HepG2 (cell line): ENCODE measurements at regions not wholly inside any gene's neighbourhood (a gene's known extent, or its start where the extent isn't known, plus 50 kb on each side); places are given as distances from the start of the nearest gene placed in this dataset.

ENCODE experiments used
- HMG20A ChIP-seq: IDR thresholded peaks from 2 replicates; pipeline ENCODE4 v1.6.1; 2016; ENCODE audit warnings: borderline replicate concordance
- HNRNPUL1 ChIP-seq: fragments of 200-400 bp; formaldehyde crosslinking; IDR thresholded peaks from 2 replicates; pipeline ENCODE4 v1.6.1; 2017; ENCODE audit warnings: low read depth, mild to moderate bottlenecking, low read length, moderate library complexity
- KDM1A ChIP-seq: IDR thresholded peaks from 2 replicates; pipeline ENCODE4 v1.6.1; 2016; ENCODE audit warnings: missing compliant biosample characterization
- RAD21 ChIP-seq: fragments of 450-650 bp; formaldehyde crosslinking; IDR thresholded peaks from 2 replicates; pipeline ENCODE4 v1.5.0; 2020; ENCODE audit warnings: mild to moderate bottlenecking
- ZNF274 ChIP-seq: sonication (generic); formaldehyde crosslinking; IDR thresholded peaks from 2 replicates; pipeline ENCODE4 v1.5.1; 2020; ENCODE audit warnings: mild to moderate bottlenecking, missing genetic modification reagents
- ZNF292 ChIP-seq: sonication (generic); formaldehyde crosslinking; IDR thresholded peaks from 2 replicates; pipeline ENCODE4 v1.8.1; 2022; ENCODE audit warnings: mild to moderate bottlenecking, low read depth, missing genetic modification reagents, borderline replicate concordance
- ZNF317 ChIP-seq: sonication (generic); formaldehyde crosslinking; IDR thresholded peaks from 2 replicates; pipeline ENCODE4 v1.5.0; 2020; ENCODE audit warnings: mild to moderate bottlenecking, missing genetic modification reagents
- TF ChIP-seq, protein P1 (sequence below): sonication (generic); formaldehyde crosslinking; IDR thresholded peaks from 2 replicates; pipeline ENCODE4 v1.4.0; 2020; ENCODE audit warnings: missing genetic modification reagents
- TF ChIP-seq, protein P2 (sequence below): sonication (generic); formaldehyde crosslinking; IDR thresholded peaks from 2 replicates; pipeline ENCODE4 v1.5.0; 2020; ENCODE audit warnings: mild to moderate bottlenecking, missing genetic modification reagents, moderate library complexity
- TF ChIP-seq, protein P3 (sequence below): IDR thresholded peaks from 2 replicates; pipeline ENCODE4 v1.6.1; 2016; ENCODE audit warnings: low read depth, control low read depth
- TF ChIP-seq, protein P4 (sequence below), 2 experiments: sonication (generic) in 1 of 2; formaldehyde crosslinking in 1 of 2; IDR thresholded peaks; 2 replicates each; pipeline versions ENCODE4 v1.5.1 to v1.6.1; 2011 to 2020; ENCODE audit warnings: borderline replicate concordance in 1 of 2, low read depth in 1 of 2, low read length in 1 of 2, mild to moderate bottlenecking in 1 of 2, missing genetic modification reagents in 1 of 2, moderate library complexity in 1 of 2
- TF ChIP-seq, protein P5 (sequence below): sonication (generic); formaldehyde crosslinking; IDR thresholded peaks from 2 replicates; pipeline ENCODE4 v1.9.0; 2022; ENCODE audit warnings: missing genetic modification reagents, mild to moderate bottlenecking, borderline replicate concordance
- TF ChIP-seq, protein P6 (sequence below): IDR thresholded peaks from 2 replicates; pipeline ENCODE4 v1.6.1; 2016
- TF ChIP-seq, protein P7 (sequence below): sonication (generic); formaldehyde crosslinking; IDR thresholded peaks from 2 replicates; pipeline ENCODE4 v1.4.0; 2020; ENCODE audit warnings: missing genetic modification reagents

DNA sequence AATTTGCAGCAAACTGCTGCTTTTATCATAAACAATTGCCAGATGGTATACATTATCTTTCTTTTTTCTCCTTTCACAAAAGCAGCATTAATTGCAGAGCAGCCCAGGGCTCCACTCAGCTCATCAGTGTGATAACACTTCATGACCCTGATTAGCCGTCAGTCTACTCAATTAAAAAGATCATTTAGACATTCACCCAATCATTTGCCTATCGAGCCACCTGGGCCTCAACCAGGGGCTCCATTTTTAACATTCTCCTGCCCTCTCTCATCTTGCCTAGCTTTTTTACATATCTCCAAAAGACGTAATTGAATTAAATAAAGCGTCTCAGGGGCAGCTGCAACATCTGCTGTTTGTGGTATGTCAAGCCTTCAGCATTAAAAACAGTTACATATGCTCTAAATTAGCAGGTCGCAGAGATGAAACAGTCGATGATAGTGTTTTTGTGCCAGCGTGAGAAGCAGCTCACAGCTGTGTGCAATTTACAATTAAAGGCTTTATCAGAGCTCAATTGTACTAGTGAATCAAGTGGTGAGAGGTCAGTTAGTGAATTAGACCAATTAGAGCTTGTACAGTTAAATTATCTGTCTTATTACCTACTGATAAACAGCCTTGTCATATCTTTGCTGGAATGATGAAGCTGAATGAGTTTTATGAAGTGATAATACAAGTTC, 522.5 kb downstream of the ETV1 start:
- TF ChIP-seq, protein P1, sequence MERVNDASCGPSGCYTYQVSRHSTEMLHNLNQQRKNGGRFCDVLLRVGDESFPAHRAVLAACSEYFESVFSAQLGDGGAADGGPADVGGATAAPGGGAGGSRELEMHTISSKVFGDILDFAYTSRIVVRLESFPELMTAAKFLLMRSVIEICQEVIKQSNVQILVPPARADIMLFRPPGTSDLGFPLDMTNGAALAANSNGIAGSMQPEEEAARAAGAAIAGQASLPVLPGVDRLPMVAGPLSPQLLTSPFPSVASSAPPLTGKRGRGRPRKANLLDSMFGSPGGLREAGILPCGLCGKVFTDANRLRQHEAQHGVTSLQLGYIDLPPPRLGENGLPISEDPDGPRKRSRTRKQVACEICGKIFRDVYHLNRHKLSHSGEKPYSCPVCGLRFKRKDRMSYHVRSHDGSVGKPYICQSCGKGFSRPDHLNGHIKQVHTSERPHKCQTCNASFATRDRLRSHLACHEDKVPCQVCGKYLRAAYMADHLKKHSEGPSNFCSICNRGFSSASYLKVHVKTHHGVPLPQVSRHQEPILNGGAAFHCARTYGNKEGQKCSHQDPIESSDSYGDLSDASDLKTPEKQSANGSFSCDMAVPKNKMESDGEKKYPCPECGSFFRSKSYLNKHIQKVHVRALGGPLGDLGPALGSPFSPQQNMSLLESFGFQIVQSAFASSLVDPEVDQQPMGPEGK (CRISPR knock-in tag): no peak
- TF ChIP-seq, protein P2, sequence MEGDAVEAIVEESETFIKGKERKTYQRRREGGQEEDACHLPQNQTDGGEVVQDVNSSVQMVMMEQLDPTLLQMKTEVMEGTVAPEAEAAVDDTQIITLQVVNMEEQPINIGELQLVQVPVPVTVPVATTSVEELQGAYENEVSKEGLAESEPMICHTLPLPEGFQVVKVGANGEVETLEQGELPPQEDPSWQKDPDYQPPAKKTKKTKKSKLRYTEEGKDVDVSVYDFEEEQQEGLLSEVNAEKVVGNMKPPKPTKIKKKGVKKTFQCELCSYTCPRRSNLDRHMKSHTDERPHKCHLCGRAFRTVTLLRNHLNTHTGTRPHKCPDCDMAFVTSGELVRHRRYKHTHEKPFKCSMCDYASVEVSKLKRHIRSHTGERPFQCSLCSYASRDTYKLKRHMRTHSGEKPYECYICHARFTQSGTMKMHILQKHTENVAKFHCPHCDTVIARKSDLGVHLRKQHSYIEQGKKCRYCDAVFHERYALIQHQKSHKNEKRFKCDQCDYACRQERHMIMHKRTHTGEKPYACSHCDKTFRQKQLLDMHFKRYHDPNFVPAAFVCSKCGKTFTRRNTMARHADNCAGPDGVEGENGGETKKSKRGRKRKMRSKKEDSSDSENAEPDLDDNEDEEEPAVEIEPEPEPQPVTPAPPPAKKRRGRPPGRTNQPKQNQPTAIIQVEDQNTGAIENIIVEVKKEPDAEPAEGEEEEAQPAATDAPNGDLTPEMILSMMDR: no peak
- TF ChIP-seq RAD21 (CRISPR knock-in tag): no peak
- no peak for TF ChIP-seq ZNF274
- TF ChIP-seq, protein P3, sequence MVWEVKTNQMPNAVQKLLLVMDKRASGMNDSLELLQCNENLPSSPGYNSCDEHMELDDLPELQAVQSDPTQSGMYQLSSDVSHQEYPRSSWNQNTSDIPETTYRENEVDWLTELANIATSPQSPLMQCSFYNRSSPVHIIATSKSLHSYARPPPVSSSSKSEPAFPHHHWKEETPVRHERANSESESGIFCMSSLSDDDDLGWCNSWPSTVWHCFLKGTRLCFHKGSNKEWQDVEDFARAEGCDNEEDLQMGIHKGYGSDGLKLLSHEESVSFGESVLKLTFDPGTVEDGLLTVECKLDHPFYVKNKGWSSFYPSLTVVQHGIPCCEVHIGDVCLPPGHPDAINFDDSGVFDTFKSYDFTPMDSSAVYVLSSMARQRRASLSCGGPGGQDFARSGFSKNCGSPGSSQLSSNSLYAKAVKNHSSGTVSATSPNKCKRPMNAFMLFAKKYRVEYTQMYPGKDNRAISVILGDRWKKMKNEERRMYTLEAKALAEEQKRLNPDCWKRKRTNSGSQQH (CRISPR knock-in tag): no peak
- TF ChIP-seq, protein P4, sequence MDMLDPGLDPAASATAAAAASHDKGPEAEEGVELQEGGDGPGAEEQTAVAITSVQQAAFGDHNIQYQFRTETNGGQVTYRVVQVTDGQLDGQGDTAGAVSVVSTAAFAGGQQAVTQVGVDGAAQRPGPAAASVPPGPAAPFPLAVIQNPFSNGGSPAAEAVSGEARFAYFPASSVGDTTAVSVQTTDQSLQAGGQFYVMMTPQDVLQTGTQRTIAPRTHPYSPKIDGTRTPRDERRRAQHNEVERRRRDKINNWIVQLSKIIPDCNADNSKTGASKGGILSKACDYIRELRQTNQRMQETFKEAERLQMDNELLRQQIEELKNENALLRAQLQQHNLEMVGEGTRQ (IDR thresholded peaks at IDR 0.05; ENCODE audit: low read depth, low read length): no peak
- TF ChIP-seq, protein P4 (CRISPR knock-in tag; IDR thresholded peaks at IDR 0.05; ENCODE audit: borderline replicate concordance): no peak
- TF ChIP-seq, protein P5, sequence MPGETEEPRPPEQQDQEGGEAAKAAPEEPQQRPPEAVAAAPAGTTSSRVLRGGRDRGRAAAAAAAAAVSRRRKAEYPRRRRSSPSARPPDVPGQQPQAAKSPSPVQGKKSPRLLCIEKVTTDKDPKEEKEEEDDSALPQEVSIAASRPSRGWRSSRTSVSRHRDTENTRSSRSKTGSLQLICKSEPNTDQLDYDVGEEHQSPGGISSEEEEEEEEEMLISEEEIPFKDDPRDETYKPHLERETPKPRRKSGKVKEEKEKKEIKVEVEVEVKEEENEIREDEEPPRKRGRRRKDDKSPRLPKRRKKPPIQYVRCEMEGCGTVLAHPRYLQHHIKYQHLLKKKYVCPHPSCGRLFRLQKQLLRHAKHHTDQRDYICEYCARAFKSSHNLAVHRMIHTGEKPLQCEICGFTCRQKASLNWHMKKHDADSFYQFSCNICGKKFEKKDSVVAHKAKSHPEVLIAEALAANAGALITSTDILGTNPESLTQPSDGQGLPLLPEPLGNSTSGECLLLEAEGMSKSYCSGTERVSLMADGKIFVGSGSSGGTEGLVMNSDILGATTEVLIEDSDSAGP: no peak
- TF ChIP-seq ZNF292 (CRISPR knock-in tag): no peak
- TF ChIP-seq KDM1A: no peak
- no peak for TF ChIP-seq HNRNPUL1
- TF ChIP-seq HMG20A: no peak
- TF ChIP-seq, protein P6, sequence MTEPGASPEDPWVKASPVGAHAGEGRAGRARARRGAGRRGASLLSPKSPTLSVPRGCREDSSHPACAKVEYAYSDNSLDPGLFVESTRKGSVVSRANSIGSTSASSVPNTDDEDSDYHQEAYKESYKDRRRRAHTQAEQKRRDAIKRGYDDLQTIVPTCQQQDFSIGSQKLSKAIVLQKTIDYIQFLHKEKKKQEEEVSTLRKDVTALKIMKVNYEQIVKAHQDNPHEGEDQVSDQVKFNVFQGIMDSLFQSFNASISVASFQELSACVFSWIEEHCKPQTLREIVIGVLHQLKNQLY: no peak
- no peak for TF ChIP-seq ZNF317 (CRISPR knock-in tag)
- TF ChIP-seq, protein P7, sequence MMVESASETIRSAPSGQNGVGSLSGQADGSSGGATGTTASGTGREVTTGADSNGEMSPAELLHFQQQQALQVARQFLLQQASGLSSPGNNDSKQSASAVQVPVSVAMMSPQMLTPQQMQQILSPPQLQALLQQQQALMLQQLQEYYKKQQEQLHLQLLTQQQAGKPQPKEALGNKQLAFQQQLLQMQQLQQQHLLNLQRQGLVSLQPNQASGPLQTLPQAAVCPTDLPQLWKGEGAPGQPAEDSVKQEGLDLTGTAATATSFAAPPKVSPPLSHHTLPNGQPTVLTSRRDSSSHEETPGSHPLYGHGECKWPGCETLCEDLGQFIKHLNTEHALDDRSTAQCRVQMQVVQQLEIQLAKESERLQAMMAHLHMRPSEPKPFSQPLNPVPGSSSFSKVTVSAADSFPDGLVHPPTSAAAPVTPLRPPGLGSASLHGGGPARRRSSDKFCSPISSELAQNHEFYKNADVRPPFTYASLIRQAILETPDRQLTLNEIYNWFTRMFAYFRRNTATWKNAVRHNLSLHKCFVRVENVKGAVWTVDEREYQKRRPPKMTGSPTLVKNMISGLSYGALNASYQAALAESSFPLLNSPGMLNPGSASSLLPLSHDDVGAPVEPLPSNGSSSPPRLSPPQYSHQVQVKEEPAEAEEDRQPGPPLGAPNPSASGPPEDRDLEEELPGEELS: no peak
